Spinal cord (tissue), 9 donors: ENCODE measurements at regions not wholly inside any gene's neighbourhood (a gene's known extent, or its start where the extent isn't known, plus 50 kb on each side); places are given as distances from the start of the nearest gene placed in this dataset.

Experiments
- DNase-seq, 6 donors: peaks; one replicate each; pipeline versions ENCODE4 v3.0.0 to v3.0.0-alpha.2; 2013 to 2015; ENCODE audit warnings: low spot score in 6 of 6, low read depth in 4 of 6
- H3K27ac ChIP-seq: one replicate; pipeline ENCODE4 v1.5.1; 2013; ENCODE audit warnings: low read depth, low read length, control low read depth
- H3K27me3 ChIP-seq: one replicate; pipeline ENCODE4 v1.6.1; 2013; ENCODE audit warnings: low read length; ENCODE audit not compliant: control insufficient read depth, insufficient read depth
- H3K36me3 ChIP-seq: one replicate; pipeline ENCODE4 v1.6.1; 2013; ENCODE audit warnings: low read length; ENCODE audit not compliant: control insufficient read depth, insufficient read depth
- H3K4me1 ChIP-seq: one replicate; pipeline ENCODE4 v1.6.1; 2013; ENCODE audit warnings: low read length; ENCODE audit not compliant: control insufficient read depth, insufficient read depth
- H3K4me3 ChIP-seq: one replicate; pipeline ENCODE4 v1.5.1; 2013; ENCODE audit warnings: low read depth, low read length, control low read depth
- H3K9me3 ChIP-seq: one replicate; pipeline ENCODE4 v1.6.1; 2013; ENCODE audit warnings: low read length; ENCODE audit not compliant: control insufficient read depth, insufficient read depth
- WGBS: methylation state at CpG from one replicate; pipeline ENCODE4 v1.1.5; 2013; ENCODE audit warnings: missing lambda C conversion rate; ENCODE audit not compliant: insufficient coverage; 5-methylcytosine and 5-hydroxymethylcytosine counted together
- donor health status: healthy.

GRCh38 chr5:68730979-68731654 is 362.7 kb upstream of the SLC30A5 start:
- Histone ChIP-seq H3K27me3 (no peaks in the 10 kb centered on the region), H3K36me3 (no peaks in the 10 kb centered on the region), H3K9me3 (no peaks in the 10 kb centered on the region), H3K27ac (no peak overlapping the region), H3K4me3 (no peak overlapping the region), H3K4me1 (peaks cover 3% of the 10 kb centered on the region)
- no peak for DNase-seq
- no CpG with 5 or more reads among the region's 3 CpGs for WGBS

GRCh38 chr5:68732251-68732650 is 361.6 kb upstream of the SLC30A5 start:
- no peak for DNase-seq
- Histone ChIP-seq H3K4me3 (no peak overlapping the region), H3K36me3 (no peaks in the 10 kb centered on the region), H3K9me3 (no peaks in the 10 kb centered on the region), H3K4me1 (peaks cover 3% of the 10 kb centered on the region), H3K27ac (no peak overlapping the region), H3K27me3 (no peaks in the 10 kb centered on the region)

- 72% methylated on average over 2 of the region's 4 CpGs for WGBS
- Histone ChIP-seq H3K36me3 (no peaks in the 10 kb centered on the region), H3K4me3 (no peak overlapping the region), H3K27me3 (no peaks in the 10 kb centered on the region), H3K4me1 (peaks cover 3% of the 10 kb centered on the region), H3K27ac (no peak overlapping the region), H3K9me3 (no peaks in the 10 kb centered on the region)
- no peak for DNase-seq
Observed at GRCh38 chr5:68734781-68735180, 359.0 kb upstream of the SLC30A5 start.

GRCh38 chr5:68738236-68738635 is 355.6 kb upstream of the SLC30A5 start:
- WGBS: 95% methylated on average over 8 of the region's 9 CpGs
- H3K27me3 ChIP-seq: no peaks in the 10 kb centered on the region
- H3K9me3 ChIP-seq: no peaks in the 10 kb centered on the region
- no peak overlapping the region for H3K27ac ChIP-seq
- H3K36me3 ChIP-seq: no peaks in the 10 kb centered on the region
- H3K4me1 ChIP-seq: no peaks in the 10 kb centered on the region
- no peak for DNase-seq
- H3K4me3 ChIP-seq: no peak overlapping the region

- WGBS: 100% methylated on average over 4 of the region's 4 CpGs
- no peaks in the 10 kb centered on the region for H3K9me3 ChIP-seq
- H3K4me3 ChIP-seq: no peak overlapping the region
- H3K36me3 ChIP-seq: no peaks in the 10 kb centered on the region
- no peak for DNase-seq
- H3K27me3 ChIP-seq: no peaks in the 10 kb centered on the region
- no peak overlapping the region for H3K27ac ChIP-seq
- no peaks in the 10 kb centered on the region for H3K4me1 ChIP-seq
Observed at GRCh38 chr5:68738841-68739240, 355.0 kb upstream of the SLC30A5 start.

GRCh38 chr5:68739752-68740151 is 354.1 kb upstream of the SLC30A5 start:
- Histone ChIP-seq H3K4me1 (no peaks in the 10 kb centered on the region), H3K9me3 (no peaks in the 10 kb centered on the region), H3K27me3 (no peaks in the 10 kb centered on the region), H3K36me3 (no peaks in the 10 kb centered on the region), H3K27ac (no peak overlapping the region), H3K4me3 (no peak overlapping the region)
- WGBS: 94% methylated on average over 2 of the region's 5 CpGs
- DNase-seq: no peak

GRCh38 chr5:68740226-68740910 is 353.4 kb upstream of the SLC30A5 start:
- no peaks in the 10 kb centered on the region for H3K27me3 ChIP-seq
- 100% methylated on average over 3 of the region's 6 CpGs for whole genome bisulfite sequencing
- H3K27ac ChIP-seq: no peak overlapping the region
- H3K36me3 ChIP-seq: no peaks in the 10 kb centered on the region
- H3K9me3 ChIP-seq: no peaks in the 10 kb centered on the region
- DNase-seq: no peak
- no peak overlapping the region for H3K4me3 ChIP-seq
- H3K4me1 ChIP-seq: no peaks in the 10 kb centered on the region

GRCh38 chr5:68744206-68744605 is 349.6 kb upstream of the SLC30A5 start:
- no CpG with 5 or more reads among the region's 4 CpGs for WGBS
- no peak overlapping the region for H3K4me3 ChIP-seq
- H3K27me3 ChIP-seq: no peaks in the 10 kb centered on the region
- no peaks in the 10 kb centered on the region for H3K9me3 ChIP-seq
- no peaks in the 10 kb centered on the region for H3K36me3 ChIP-seq
- H3K4me1 ChIP-seq: no peaks in the 10 kb centered on the region
- no peak overlapping the region for H3K27ac ChIP-seq
- peak in 2 of 6 donors; percentile 40 to 43 for DNase-seq

GRCh38 chr5:68745448-68745847 is 348.4 kb upstream of the SLC30A5 start:
- H3K9me3 ChIP-seq: no peaks in the 10 kb centered on the region
- peak in 2 of 6 donors; percentile 30 to 64 for DNase-seq
- H3K4me1 ChIP-seq: no peaks in the 10 kb centered on the region
- H3K36me3 ChIP-seq: no peaks in the 10 kb centered on the region
- H3K27ac ChIP-seq: no peak overlapping the region
- no peaks in the 10 kb centered on the region for H3K27me3 ChIP-seq
- no peak overlapping the region for H3K4me3 ChIP-seq

GRCh38 chr5:68746220-68746619 is 347.6 kb upstream of the SLC30A5 start:
- Histone ChIP-seq H3K36me3 (no peaks in the 10 kb centered on the region), H3K4me3 (no peak overlapping the region), H3K4me1 (no peaks in the 10 kb centered on the region), H3K9me3 (no peaks in the 10 kb centered on the region), H3K27me3 (no peaks in the 10 kb centered on the region), H3K27ac (no peak overlapping the region)
- no CpG with 5 or more reads among the region's 4 CpGs for WGBS
- DNase-seq: no peak
